HG02870 (cell line): ENCODE measurements at regions not wholly inside any gene's neighbourhood (a gene's known extent, or its start where the extent isn't known, plus 50 kb on each side); places are given as distances from the start of the nearest gene placed in this dataset.
"Not testable (repeated sequence)": the region's sequence is repeated elsewhere in the genome, so short reads cannot be mapped to it uniquely, and the experiment has no call there.

Experiments used
- ATAC-seq: cut with Tn5 transposase; IDR thresholded peaks from one replicate; pipeline ENCODE4 v1.9.1; 2021; ENCODE audit warnings: mild to moderate bottlenecking, moderate library complexity; ENCODE audit not compliant: unreplicated experiment

DNA sequence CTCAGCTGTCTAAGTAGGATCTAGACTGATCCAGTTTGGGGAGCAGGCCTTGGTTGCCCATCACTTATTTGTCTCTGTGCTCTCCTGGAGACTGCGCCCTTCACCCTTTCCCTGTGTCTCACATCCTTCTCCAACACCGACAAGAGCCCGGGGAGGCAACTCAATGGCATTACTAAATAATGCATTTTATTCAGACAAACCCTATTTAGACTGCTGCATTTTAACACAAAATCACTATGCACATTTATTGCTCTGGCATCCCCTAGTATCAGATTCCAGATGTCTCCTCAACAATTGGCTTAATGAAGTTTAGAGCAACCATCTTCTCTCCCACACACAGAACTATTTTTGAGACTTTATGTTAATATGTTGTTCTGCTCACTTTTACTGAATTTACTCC is 436.4 kb upstream of the CHRM3 start:
- ATAC-seq = no peak

DNA sequence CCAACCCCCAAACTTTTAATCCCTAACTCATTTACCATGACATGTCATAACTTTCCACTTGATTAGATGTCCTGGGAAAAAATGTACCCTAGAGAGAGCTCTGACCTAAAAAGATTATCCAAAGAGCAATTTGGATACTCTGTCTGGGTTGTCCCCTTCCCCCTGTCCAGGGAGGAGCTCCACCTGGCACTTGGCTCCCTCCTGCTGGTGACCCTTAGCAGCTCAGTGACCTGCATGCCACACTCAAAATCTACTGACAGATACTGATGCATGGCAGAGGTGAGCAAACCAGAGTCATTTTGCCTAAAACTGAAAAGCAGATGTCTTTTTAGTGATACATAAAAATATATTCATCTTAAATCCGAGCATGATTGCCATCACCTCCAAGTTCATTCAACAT is 442.3 kb upstream of the CHRM3 start:
- ATAC-seq = no peak

DNA sequence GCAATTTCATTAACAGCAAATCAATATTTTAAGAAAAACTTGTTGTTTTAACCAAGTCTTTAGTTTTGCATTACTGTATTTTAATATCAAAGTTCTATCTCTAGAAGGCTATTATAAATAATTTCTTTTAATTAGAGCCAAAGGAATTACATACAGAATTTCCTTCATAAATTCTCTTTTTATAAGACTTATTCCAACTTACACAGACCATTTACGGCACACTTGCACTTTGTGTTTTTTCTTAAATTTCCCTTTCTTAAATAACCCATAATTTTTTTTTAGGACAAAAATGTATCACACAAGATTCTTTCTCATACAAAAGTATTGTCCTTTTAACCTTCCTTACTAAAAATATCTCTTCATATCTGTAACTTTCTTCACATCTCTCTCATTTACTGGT is 458.5 kb upstream of the CHRM3 start:
- ATAC-seq = no peak

- ATAC-seq = no peak
Measured at GRCh38 chr1:238916828-238917227, 469.5 kb upstream of the CHRM3 start.

DNA sequence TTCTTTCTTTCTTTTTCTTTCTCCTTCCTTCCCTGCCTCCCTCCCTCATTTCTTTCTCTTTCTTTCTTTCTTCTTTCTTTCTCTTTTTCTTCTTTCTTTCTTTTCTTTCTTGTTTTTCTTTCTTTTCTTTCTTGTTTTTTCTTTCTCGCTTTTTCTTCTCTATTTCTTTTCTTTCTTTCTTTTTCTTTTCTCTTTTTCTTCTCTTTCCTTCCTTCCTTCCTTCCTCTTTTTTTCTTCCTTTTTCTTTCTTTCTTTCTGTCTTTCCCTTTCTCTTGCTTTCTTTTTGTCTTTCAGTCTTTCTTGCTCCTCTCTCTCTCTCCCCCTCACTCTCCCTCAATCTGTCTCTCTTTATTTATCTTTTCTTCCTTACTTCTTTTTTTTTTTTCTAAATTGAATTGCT is 472.0 kb upstream of the CHRM3 start:
- ATAC-seq = no peak

DNA sequence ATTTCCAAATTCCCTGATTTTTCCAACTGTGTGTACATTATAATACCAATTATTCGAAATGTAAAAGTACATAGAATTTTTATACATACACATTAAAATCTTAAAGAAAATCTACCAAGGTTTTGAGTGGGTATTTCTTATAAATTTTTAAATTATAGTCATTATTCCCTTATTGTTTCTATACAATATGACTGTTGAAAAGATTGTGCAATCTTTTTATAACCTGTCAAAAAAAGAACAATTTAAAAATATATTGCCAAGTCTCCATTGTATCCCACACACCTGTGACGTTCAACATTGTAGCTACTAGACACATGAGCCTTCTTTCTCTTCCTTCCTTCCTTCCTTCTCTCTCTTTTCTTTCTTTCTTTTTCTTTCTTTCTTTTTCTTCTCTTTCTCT is 473.2 kb upstream of the CHRM3 start:
- no peak for ATAC-seq

- no peak for ATAC-seq
Measured at GRCh38 chr1:238912148-238912547, 474.2 kb upstream of the CHRM3 start.

GRCh38 chr1:238902752-238903151 is 483.6 kb upstream of the CHRM3 start:
- not testable (repeated sequence) for ATAC-seq

DNA sequence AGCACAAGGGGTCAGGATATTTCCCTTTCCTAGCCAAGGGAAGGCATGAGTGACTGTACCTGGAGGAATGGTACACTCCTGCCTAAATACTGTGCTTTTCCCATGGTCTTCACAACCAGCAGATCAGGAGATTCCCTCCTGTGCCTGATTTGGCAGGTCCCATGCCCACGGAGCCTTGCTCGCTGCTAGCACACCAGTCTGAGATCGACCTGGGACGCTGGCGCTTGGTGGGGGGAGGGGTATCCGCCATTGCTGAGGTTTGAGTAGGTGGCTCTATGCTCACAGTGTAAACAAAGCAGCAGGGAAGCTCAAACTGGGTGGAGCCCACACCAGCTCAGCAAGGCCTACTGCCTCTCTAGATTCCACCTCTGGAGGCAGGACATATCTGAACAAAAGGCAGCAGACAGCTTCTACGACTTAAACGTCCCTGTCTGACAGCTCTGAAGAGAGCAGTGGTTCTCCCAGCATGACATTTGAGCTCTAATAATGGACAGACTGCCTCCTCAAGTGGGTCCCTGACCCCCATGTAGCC is 486.0 kb upstream of the CHRM3 start:
- ATAC-seq = no peak

DNA sequence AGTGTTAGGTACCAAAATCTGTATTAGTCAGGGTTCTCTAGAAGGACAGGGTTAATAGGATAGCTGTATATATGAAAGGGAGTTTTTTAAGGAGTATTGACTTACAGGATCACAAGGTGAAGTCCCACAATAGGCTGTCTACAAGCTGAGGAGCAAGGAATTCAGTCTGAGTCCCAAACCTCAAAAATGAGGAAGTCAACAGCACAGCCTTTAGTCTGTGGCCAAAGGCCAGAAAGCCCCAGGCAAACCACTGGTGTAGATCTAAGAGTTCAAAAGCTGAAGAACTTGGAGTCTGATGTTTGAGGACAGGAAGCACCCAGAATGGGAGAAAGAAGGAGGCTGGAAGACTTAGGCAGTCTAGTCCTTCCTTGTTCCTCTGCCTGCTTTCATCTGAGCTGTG is 487.5 kb upstream of the CHRM3 start:
- no peak for ATAC-seq

GRCh38 chr1:238895911-238896310 is 490.5 kb upstream of the CHRM3 start:
- ATAC-seq = no peak

- no peak for ATAC-seq
Measured at GRCh38 chr1:238892612-238893011, 493.8 kb upstream of the CHRM3 start.

- ATAC-seq = no peak
Measured at GRCh38 chr1:238861342-238862066, 524.9 kb upstream of the CHRM3 start.

GRCh38 chr1:238833919-238834318 is 552.4 kb upstream of the CHRM3 start:
- ATAC-seq = no peak

- no peak for ATAC-seq
Measured at GRCh38 chr1:238832106-238832505, 554.3 kb upstream of the CHRM3 start.

- no peak for ATAC-seq
Measured at GRCh38 chr1:238830036-238830611, 556.2 kb upstream of the CHRM3 start.

DNA sequence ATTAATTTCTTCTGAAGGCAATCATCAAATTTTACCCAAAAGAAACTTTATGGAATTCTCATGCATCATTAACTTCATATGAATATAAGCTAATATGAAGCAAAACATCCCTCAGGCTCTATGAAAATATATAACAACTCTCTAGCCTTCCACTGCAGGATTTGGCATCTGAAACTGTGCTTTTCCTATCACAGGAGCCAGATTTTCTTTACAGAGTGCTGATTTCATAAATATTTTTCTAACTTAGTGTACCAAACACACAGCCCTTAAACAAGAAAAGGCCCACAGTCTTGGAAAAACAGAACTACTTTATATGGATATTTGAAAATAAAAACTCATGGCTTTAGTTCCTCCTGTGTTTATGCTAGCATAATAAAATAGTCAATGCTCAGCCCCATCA is 559.5 kb upstream of the CHRM3 start:
- ATAC-seq = no peak

DNA sequence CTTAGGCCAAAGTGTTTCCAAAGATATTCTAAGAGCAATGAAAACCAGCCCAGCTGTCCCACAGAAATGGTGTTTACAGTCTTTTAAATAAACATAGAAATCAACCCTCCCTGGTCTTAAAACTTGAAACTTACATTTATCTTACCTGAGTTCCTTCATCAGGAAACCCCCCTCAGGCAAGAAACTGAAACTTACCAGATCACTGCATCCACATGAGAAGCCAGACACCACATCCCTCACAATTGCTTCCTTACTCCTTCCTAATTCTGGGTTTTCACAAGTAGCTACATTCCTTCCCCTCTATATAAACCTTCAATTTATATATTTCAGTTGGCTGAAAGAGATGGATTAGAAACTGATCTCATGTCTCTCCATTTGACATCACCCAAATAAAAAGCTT is 563.0 kb upstream of the CHRM3 start:
- no peak for ATAC-seq

- no peak for ATAC-seq
Measured at GRCh38 chr1:238811211-238811879, 575.0 kb upstream of the CHRM3 start.

DNA sequence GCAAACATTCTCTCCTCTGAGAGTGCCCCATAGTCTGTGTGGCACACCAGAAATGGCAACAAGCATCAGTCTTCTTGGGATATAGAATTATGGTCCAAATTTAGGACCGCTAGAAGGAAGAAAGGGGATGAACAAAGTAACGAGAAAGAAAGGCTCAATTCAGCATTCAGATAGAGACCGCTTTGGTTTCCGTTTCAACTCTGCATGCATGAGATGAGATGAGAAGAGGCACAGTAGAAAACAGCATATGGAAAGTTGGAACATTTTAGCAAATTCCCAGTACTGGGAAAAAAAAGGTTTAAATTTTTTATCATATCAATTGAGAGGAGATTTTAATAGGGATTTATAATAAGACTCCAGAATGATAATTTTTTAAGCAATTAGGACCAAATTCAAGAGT is 595.5 kb upstream of the CHRM3 start:
- ATAC-seq = no peak

- no peak for ATAC-seq
Measured at GRCh38 chr1:238789916-238790667, 596.3 kb upstream of the CHRM3 start.
